Thoracic aorta (tissue), 2 donors: ENCODE measurements at regions not wholly inside any gene's neighbourhood (a gene's known extent, or its start where the extent isn't known, plus 50 kb on each side); places are given as distances from the start of the nearest gene placed in this dataset.

Experiments used
- ATAC-seq: fragments of 150-250 bp; one replicate; pipeline ENCODE4 v1.8.0; 2017; ENCODE audit warnings: low read depth; ENCODE audit not compliant: insufficient number of reproducible peaks, low FRiP score
- DNase-seq: peaks from one replicate; pipeline ENCODE4 v3.0.0-alpha.2; 2020; ENCODE audit warnings: low spot score
- H3K27ac ChIP-seq, 2 donors: fragments of 200-600 bp; sonication (generic); 1 replicate in 1 of 2; 2 replicates in 1 of 2; pipeline ENCODE4 v1.5.1; 2016; ENCODE audit warnings: mild to moderate bottlenecking in 2 of 2, moderate library complexity in 2 of 2
- H3K27me3 ChIP-seq: fragments of 200-600 bp; sonication (generic); replicated peaks from 2 replicates; pipeline ENCODE4 v1.6.0; 2016; ENCODE audit warnings: mild to moderate bottlenecking; ENCODE audit not compliant: insufficient read depth
- H3K36me3 ChIP-seq: fragments of 200-600 bp; sonication (generic); one replicate; pipeline ENCODE4 v1.5.1; 2016
- H3K4me1 ChIP-seq, 2 donors: fragments of 200-600 bp; sonication (generic); 1 replicate in 1 of 2; 2 replicates in 1 of 2; pipeline versions ENCODE4 v1.5.1 to v1.6.0; 2016; ENCODE audit warnings: low read depth in 2 of 2, mild to moderate bottlenecking in 1 of 2; ENCODE audit not compliant: control insufficient read depth in 1 of 2
- H3K4me3 ChIP-seq: fragments of 200-600 bp; sonication (generic); 2 replicates; pipeline ENCODE4 v1.5.1; 2016; ENCODE audit warnings: mild to moderate bottlenecking
- H3K9me3 ChIP-seq: fragments of 200-600 bp; sonication (generic); 2 replicates; pipeline ENCODE4 v1.5.1; 2016
- CTCF ChIP-seq: fragments of 200-600 bp; sonication (generic); IDR thresholded peaks from one replicate; pipeline ENCODE4 v1.5.1; 2019; ENCODE audit warnings: antibody characterized with exemption

DNA sequence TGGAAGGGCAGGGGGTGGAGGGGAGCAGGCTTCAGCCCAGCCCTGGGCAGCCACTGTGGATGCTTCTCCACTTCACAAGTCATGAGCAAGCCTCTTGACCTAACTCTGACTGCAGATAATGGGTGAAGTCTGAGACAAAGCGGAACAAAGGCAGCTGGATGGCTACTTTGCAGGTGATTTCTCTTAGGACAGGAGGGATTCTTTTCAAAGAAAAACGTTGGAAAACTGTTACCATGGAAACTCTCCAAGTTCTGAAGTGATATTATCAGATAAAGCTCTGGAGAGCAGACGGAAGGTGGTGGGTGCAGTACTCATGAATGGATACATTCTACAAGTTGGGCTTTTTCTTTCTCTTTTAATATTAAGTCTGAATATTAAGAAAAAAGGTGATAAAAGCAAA lies 254.2 kb upstream of the SLCO3A1 start:
- Histone ChIP-seq H3K27ac (no peak overlapping the region), H3K4me1 (no peaks in the 10 kb centered on the region), H3K9me3 (no peaks in the 10 kb centered on the region), H3K4me3 (no peak overlapping the region), H3K27me3 (no peaks in the 10 kb centered on the region), H3K36me3 (no peaks in the 10 kb centered on the region)
- no peak for TF ChIP-seq CTCF
- ATAC-seq (no peak), DNase-seq (no peak)

DNA sequence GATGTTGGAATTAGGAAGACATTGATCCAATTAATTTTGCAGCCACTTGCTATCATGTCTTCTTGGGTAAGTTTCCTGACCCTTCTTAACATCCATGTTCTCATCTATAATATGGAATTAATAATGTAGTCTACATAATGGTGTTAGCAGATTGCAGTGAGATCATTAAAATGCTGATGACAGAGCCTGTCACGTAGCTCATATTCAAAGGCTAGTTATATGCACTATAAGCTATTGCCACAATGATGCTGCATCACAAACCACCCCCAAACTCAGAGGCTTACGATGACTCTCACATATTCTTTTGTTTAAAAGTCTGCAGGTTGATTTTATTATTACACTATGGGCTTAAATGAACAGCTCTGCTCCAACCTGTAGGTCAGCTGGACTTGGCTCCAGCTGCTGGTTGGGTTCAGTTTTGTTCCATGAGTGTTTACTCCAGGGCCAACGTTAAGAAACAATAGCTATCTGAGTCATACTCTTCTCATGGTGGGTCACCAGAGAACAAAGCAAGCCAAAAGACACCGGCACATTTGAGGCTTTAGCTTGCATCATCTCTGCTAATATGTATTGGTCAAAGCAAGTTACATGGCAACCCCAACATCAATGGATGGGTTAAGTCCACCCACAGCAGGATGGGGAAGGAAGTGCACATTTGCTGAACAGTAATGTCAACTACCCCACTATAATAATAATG lies 250.0 kb upstream of the SLCO3A1 start:
- no peak for DNase-seq

DNA sequence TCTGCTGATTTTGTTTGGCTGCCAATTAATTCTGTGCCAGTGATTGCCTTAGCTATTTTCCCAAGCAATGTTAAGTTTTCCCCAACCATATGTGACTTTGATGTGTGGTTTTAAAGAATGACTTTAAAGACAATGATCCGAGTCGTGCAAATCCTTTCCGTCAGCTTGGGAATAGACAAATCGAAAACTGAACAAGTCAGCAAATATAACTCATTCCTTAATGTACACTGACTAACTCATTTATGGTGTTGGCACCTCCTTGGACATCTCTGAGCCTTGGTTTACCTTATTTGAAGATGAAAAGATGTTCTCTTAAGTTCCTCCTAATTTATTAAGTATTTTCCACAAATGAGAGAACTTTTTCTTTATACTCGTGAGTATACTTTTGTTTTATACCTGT lies 249.4 kb upstream of the SLCO3A1 start:
- DNase-seq (no peak), ATAC-seq (no peak)
- Histone ChIP-seq H3K4me3 (no peak overlapping the region), H3K27me3 (no peaks in the 10 kb centered on the region), H3K27ac (no peak overlapping the region), H3K36me3 (no peaks in the 10 kb centered on the region), H3K4me1 (no peaks in the 10 kb centered on the region), H3K9me3 (no peaks in the 10 kb centered on the region)
- no peak for TF ChIP-seq CTCF

More for the DNA sequence above, 250.0 kb upstream of the SLCO3A1 start:
- ATAC-seq = no peak
- Histone ChIP-seq H3K9me3 (no peaks in the 10 kb centered on the region), H3K4me3 (no peak overlapping the region), H3K36me3 (no peaks in the 10 kb centered on the region), H3K27me3 (no peaks in the 10 kb centered on the region), H3K4me1 (no peaks in the 10 kb centered on the region), H3K27ac (no peak overlapping the region)
- TF ChIP-seq CTCF = no peak

- no peaks in the 10 kb centered on the region for H3K4me1 ChIP-seq
- H3K36me3 ChIP-seq = no peaks in the 10 kb centered on the region
- TF ChIP-seq CTCF = no peak
- H3K27me3 ChIP-seq = no peaks in the 10 kb centered on the region
- H3K4me3 ChIP-seq = no peak overlapping the region
- H3K9me3 ChIP-seq = no peaks in the 10 kb centered on the region
- ATAC-seq (no peak), DNase-seq (no peak)
- H3K27ac ChIP-seq = no peak overlapping the region
Observed at GRCh38 chr15:91605576-91605975, 247.9 kb upstream of the SLCO3A1 start.

- TF ChIP-seq CTCF = no peak
- Histone ChIP-seq H3K4me1 (no peaks in the 10 kb centered on the region), H3K36me3 (no peaks in the 10 kb centered on the region), H3K9me3 (no peaks in the 10 kb centered on the region), H3K4me3 (no peak overlapping the region), H3K27ac (no peak overlapping the region), H3K27me3 (no peaks in the 10 kb centered on the region)
- no peak for DNase-seq
- no peak for ATAC-seq
Observed at GRCh38 chr15:91609231-91609630, 244.3 kb upstream of the SLCO3A1 start.
